Esophagus muscularis mucosa (tissue), 4 donors: ENCODE measurements at regions not wholly inside any gene's neighbourhood (a gene's known extent, or its start where the extent isn't known, plus 50 kb on each side); places are given as distances from the start of the nearest gene placed in this dataset.

Experiments used
- DNase-seq: peaks from one replicate; pipeline ENCODE4 v3.0.0-alpha.2; 2017; ENCODE audit errors: extremely low spot score
- H3K27ac ChIP-seq, 4 donors: fragments of 200-600 bp; sonication (generic); replicated peaks in 1 of 4; 1 replicate in 3 of 4; 2 replicates in 1 of 4; pipeline ENCODE4 v1.5.1; 2016 to 2019; ENCODE audit warnings: mild to moderate bottlenecking in 1 of 4
- H3K27me3 ChIP-seq, 4 donors: fragments of 200-600 bp; sonication (generic); one replicate each; pipeline versions ENCODE4 v1.5.1 to v1.6.0; 2016 to 2019
- H3K36me3 ChIP-seq, 4 donors: fragments of 200-600 bp; sonication (generic); one replicate each; pipeline ENCODE4 v1.5.1; 2016 to 2019
- H3K4me1 ChIP-seq, 4 donors: fragments of 200-600 bp; sonication (generic); one replicate each; pipeline ENCODE4 v1.5.1; 2016 to 2019
- H3K4me3 ChIP-seq, 4 donors: fragments of 200-600 bp; sonication (generic); 1 replicate in 2 of 4; 2 replicates in 2 of 4; pipeline ENCODE4 v1.5.1; 2016 to 2019; ENCODE audit warnings: mild to moderate bottlenecking in 4 of 4, moderate library complexity in 1 of 4
- H3K9me3 ChIP-seq, 4 donors: fragments of 200-600 bp; sonication (generic); 1 replicate in 3 of 4; 2 replicates in 1 of 4; pipeline ENCODE4 v1.5.1; 2016 to 2019
- CTCF ChIP-seq, 3 experiments: fragments of 200-600 bp in 2 of 3; fragments of 450-650 bp in 1 of 3; sonication (generic) in 2 of 3; IDR thresholded peaks; one replicate each; pipeline ENCODE4 v1.5.1; 2017 to 2019; ENCODE audit warnings: antibody characterized with exemption in 3 of 3, mild to moderate bottlenecking in 2 of 3, moderate library complexity in 1 of 3
- EP300 ChIP-seq: sonication (generic); formaldehyde crosslinking; IDR thresholded peaks from one replicate; pipeline ENCODE4 v1.6.1; 2017; ENCODE audit warnings: antibody characterized with exemption
- POLR2A ChIP-seq: fragments of 450-650 bp; IDR thresholded peaks from one replicate; pipeline ENCODE4 v1.6.1; 2017; ENCODE audit warnings: antibody characterized with exemption, moderate library complexity, mild to moderate bottlenecking, low read depth
- POLR2AphosphoS5 ChIP-seq, 2 donors: sonication (generic); formaldehyde crosslinking; IDR thresholded peaks; one replicate each; pipeline ENCODE4 v1.6.1; 2017; ENCODE audit warnings: antibody characterized with exemption in 2 of 2
- WGBS: methylation state at CpG from one replicate; pipeline ENCODE4 v1.1.5; 2018; 5-methylcytosine and 5-hydroxymethylcytosine counted together
- intact Hi-C: fragments of 100-400 bp; cut with DNase I; formaldehyde crosslinking; loops from one replicate; pipeline ENCODE4 v1.15.1; 2023

- no peaks in the 10 kb centered on the region for H3K27me3 ChIP-seq
- no peak for DNase-seq
- WGBS, result 80% methylated on average over 3 of the region's 3 CpGs
- no peak overlapping the region for H3K4me3 ChIP-seq
- intact Hi-C loops, result no loop called here
- H3K4me1 ChIP-seq, result no peaks in the 10 kb centered on the region
- TF ChIP-seq EP300, result no peak
- no peak for TF ChIP-seq POLR2A
- TF ChIP-seq POLR2AphosphoS5 (IDR thresholded peaks at IDR 0.05), result no peak
- no peak for TF ChIP-seq CTCF (IDR thresholded peaks at IDR 0.05)
- no peak overlapping the region for H3K27ac ChIP-seq
- H3K36me3 ChIP-seq, result no peaks in the 10 kb centered on the region
- H3K9me3 ChIP-seq, result no peaks in the 10 kb centered on the region
Observed at GRCh38 chr2:193900292-193900691, 1705.6 kb upstream of the TMEFF2 start.

- TF ChIP-seq POLR2AphosphoS5 (IDR thresholded peaks at IDR 0.05), result no peak
- no peak for TF ChIP-seq CTCF (IDR thresholded peaks at IDR 0.05)
- TF ChIP-seq EP300, result no peak
- TF ChIP-seq POLR2A, result no peak
- Histone ChIP-seq H3K27ac (no peak overlapping the region), H3K4me1 (no peaks in the 10 kb centered on the region), H3K27me3 (no peaks in the 10 kb centered on the region), H3K36me3 (no peaks in the 10 kb centered on the region), H3K4me3 (no peak overlapping the region), H3K9me3 (no peaks in the 10 kb centered on the region)
- WGBS, result 75% methylated on average over 1 of the region's 1 CpG
- intact Hi-C loops, result no loop called here
- DNase-seq, result no peak
Observed at GRCh38 chr2:193895226-193895625, 1700.5 kb upstream of the TMEFF2 start.

GRCh38 chr2:193894081-193894480 lies 1699.3 kb upstream of the TMEFF2 start:
- intact Hi-C loops, result no loop called here
- no peak overlapping the region for H3K27ac ChIP-seq
- no peak for DNase-seq
- no peaks in the 10 kb centered on the region for H3K4me1 ChIP-seq
- no peak for TF ChIP-seq CTCF (IDR thresholded peaks at IDR 0.05)
- TF ChIP-seq EP300, result no peak
- TF ChIP-seq POLR2A, result no peak
- no peak for TF ChIP-seq POLR2AphosphoS5 (IDR thresholded peaks at IDR 0.05)
- no peaks in the 10 kb centered on the region for H3K27me3 ChIP-seq
- H3K36me3 ChIP-seq, result no peaks in the 10 kb centered on the region
- no peak overlapping the region for H3K4me3 ChIP-seq
- H3K9me3 ChIP-seq, result no peaks in the 10 kb centered on the region
- WGBS, result 81% methylated on average over 1 of the region's 1 CpG

GRCh38 chr2:193891023-193891422 lies 1696.3 kb upstream of the TMEFF2 start:
- DNase-seq, result no peak
- TF ChIP-seq CTCF (IDR thresholded peaks at IDR 0.05), result no peak
- no peak for TF ChIP-seq EP300
- no peak for TF ChIP-seq POLR2A
- no peak for TF ChIP-seq POLR2AphosphoS5 (IDR thresholded peaks at IDR 0.05)
- intact Hi-C loops, result no loop called here
- Histone ChIP-seq H3K36me3 (no peaks in the 10 kb centered on the region), H3K4me3 (no peak overlapping the region), H3K9me3 (no peaks in the 10 kb centered on the region), H3K27me3 (no peaks in the 10 kb centered on the region), H3K4me1 (no peaks in the 10 kb centered on the region), H3K27ac (no peak overlapping the region)
- 84% methylated on average over 2 of the region's 2 CpGs for WGBS

GRCh38 chr2:193885419-193885818 lies 1690.7 kb upstream of the TMEFF2 start:
- no peak for TF ChIP-seq POLR2A
- no peak for TF ChIP-seq EP300
- TF ChIP-seq POLR2AphosphoS5 (IDR thresholded peaks at IDR 0.05), result no peak
- H3K4me3 ChIP-seq, result no peak overlapping the region

More at GRCh38 chr2:193885419-193885818, 1690.7 kb upstream of the TMEFF2 start:
- intact Hi-C loops, result no loop called here
- Histone ChIP-seq H3K4me1 (no peaks in the 10 kb centered on the region), H3K36me3 (no peaks in the 10 kb centered on the region), H3K27me3 (no peaks in the 10 kb centered on the region), H3K27ac (no peak overlapping the region), H3K9me3 (peaks cover 0 to 14% (median 2%) of the 10 kb centered on the region in 4 donors)
- DNase-seq, result no peak
- 100% methylated on average over 1 of the region's 1 CpG for WGBS
